ENCODE measurements at regions not wholly inside any gene's neighbourhood (a gene's known extent, or its start where the extent isn't known, plus 50 kb on each side); places are given as distances from the start of the nearest gene placed in this dataset.

GRCh38 chr2:234550511-234551107, 53.7 kb upstream of the ARL4C start:
- DNase-seq = peak; percentile 58

GRCh38 chr2:234550056-234550455, 53.2 kb upstream of the ARL4C start:
- DNase-seq = no peak

- DNase-seq = no peak
Measured at GRCh38 chr2:234548695-234549420, 52.0 kb upstream of the ARL4C start.

GRCh38 chr2:234546770-234547169, 49.9 kb upstream of the ARL4C start:
- no peak for DNase-seq
